Panc1 (cell line): ENCODE measurements at regions not wholly inside any gene's neighbourhood (a gene's known extent, or its start where the extent isn't known, plus 50 kb on each side); places are given as distances from the start of the nearest gene placed in this dataset.

Source experiments
- ATAC-seq: fragments of 200-7000 bp; cut with Tn5 transposase; 2 replicates; pipeline ENCODE4 v1.9.1; 2020; ENCODE audit warnings: mild to moderate bottlenecking, moderate library complexity
- BruUV-seq: library from RNA; stranded (reverse); fragments of 400-500 nt; replicated peaks from 2 replicates; lab custom pipeline; 2021; lab: Mats Ljungman, UMichigan
- CTCF ChIA-PET: fragments of 300-600 bp; sonication (Branson Sonifier 250); formaldehyde crosslinking; loops from one replicate; lab custom pipeline; 2022; ENCODE audit warnings: antibody characterized with exemption; lab: Charles Lee
- POLR2A ChIA-PET: fragments of 300-600 bp; sonication (Branson Sonifier 250); formaldehyde crosslinking; loops from one replicate; lab custom pipeline; 2022; ENCODE audit warnings: antibody characterized with exemption; lab: Charles Lee
- DNase-seq: peaks from one replicate; pipeline ENCODE4 v3.0.0-alpha.2; 2010; ENCODE audit warnings: low read depth, low spot score
- H3K27ac ChIP-seq: 2 replicates; pipeline ENCODE4 v1.5.1; 2011; ENCODE audit warnings: mild to moderate bottlenecking, low read length, inconsistent platforms
- H3K27me3 ChIP-seq: fragments of 200-500 bp; sonication (Bioruptor generic); 2 replicates; pipeline ENCODE4 v1.6.0; 2014; ENCODE audit warnings: low read length, inconsistent platforms; ENCODE audit not compliant: control insufficient read depth, insufficient read depth
- H3K36me3 ChIP-seq: fragments of 200-500 bp; sonication (Bioruptor generic); 2 replicates; pipeline ENCODE4 v1.5.1; 2014; ENCODE audit warnings: inconsistent platforms, mild to moderate bottlenecking, low read length, moderate library complexity; ENCODE audit not compliant: control insufficient read depth, insufficient read depth
- H3K4me1 ChIP-seq: 2 replicates; pipeline ENCODE4 v1.5.1; 2011; ENCODE audit warnings: inconsistent platforms, mild to moderate bottlenecking, low read length, moderate library complexity; ENCODE audit not compliant: control insufficient read depth, insufficient read depth
- H3K4me3 ChIP-seq, 2 experiments: 2 replicates each; pipeline ENCODE4 v1.5.1; 2011 to 2012; ENCODE audit warnings: low read depth in 2 of 2, low read length in 2 of 2, mild to moderate bottlenecking in 2 of 2, inconsistent platforms in 1 of 2, moderate library complexity in 1 of 2
- H3K9me3 ChIP-seq: fragments of 200-500 bp; sonication (Bioruptor generic); 2 replicates; pipeline ENCODE4 v1.5.1; 2014; ENCODE audit warnings: low read depth, mild to moderate bottlenecking, inconsistent platforms, low read length, moderate library complexity; ENCODE audit not compliant: control insufficient read depth, insufficient read depth
- CTCF ChIP-seq: fragments of 450-650 bp; IDR thresholded peaks from 2 replicates; pipeline ENCODE4 v1.5.1; 2017; ENCODE audit warnings: mild to moderate bottlenecking
- POLR2AphosphoS5 ChIP-seq: IDR thresholded peaks from 2 replicates; pipeline ENCODE4 v1.6.1; 2012; ENCODE audit warnings: mild to moderate bottlenecking, low read depth, low read length, moderate library complexity
- REST ChIP-seq, 2 experiments: IDR thresholded peaks; 2 replicates each; pipeline ENCODE4 v1.6.1; 2011 to 2012; ENCODE audit warnings: low read depth in 2 of 2, control low read depth in 1 of 2, low read length in 1 of 2, mild to moderate bottlenecking in 1 of 2, moderate library complexity in 1 of 2; ENCODE audit not compliant: insufficient read depth in 1 of 2
- SIN3A ChIP-seq: IDR thresholded peaks from 2 replicates; pipeline ENCODE4 v1.6.1; 2012; ENCODE audit warnings: low read depth, mild to moderate bottlenecking, low read length, moderate library complexity, borderline replicate concordance; ENCODE audit not compliant: insufficient read depth
- TCF7L2 ChIP-seq: IDR thresholded peaks from 2 replicates; pipeline ENCODE4 v1.6.1; 2011; ENCODE audit warnings: mild to moderate bottlenecking, low read depth, low read length, inconsistent platforms
- in situ Hi-C: cut with HindIII; loops from 2 replicates; pipeline ENCODE4 v1.10.0; 2016; ENCODE audit warnings: low sequenced_read_pairs, low pct_unique_long_range_greater_than_20kb
- intact Hi-C: fragments of 100-400 bp; cut with micrococcal nuclease; formaldehyde crosslinking; loops from one replicate; pipeline ENCODE4 v1.10.0; 2022; ENCODE audit not compliant: unreplicated experiment

- no peak for ATAC-seq
- Histone ChIP-seq H3K4me3 (no peak overlapping the region), H3K9me3 (no peaks in the 10 kb centered on the region), H3K36me3 (no peaks in the 10 kb centered on the region), H3K27me3 (peaks cover 4% of the 10 kb centered on the region; the same call in 1 of the 2 replicates), H3K4me1 (no peaks in the 10 kb centered on the region), H3K27ac (no peak overlapping the region)
- ChIA-PET POLR2A (no interaction called here), CTCF (no interaction called here)
- DNase-seq: no peak
- no TSS peak for BruUV-seq
- TF ChIP-seq TCF7L2 (no peak), SIN3A (no peak), CTCF (no peak), POLR2AphosphoS5 (no peak), REST (IDR thresholded peaks at IDR 0.05; ENCODE audit: insufficient read depth in 1 of 2, low read depth in 2 of 2, low read length in 1 of 2) (no peak)
- intact Hi-C loops: no loop called here
- in situ Hi-C loops: no loop called here
Observed at GRCh38 chr5:56761151-56761885, 54.0 kb upstream of the MAP3K1 start.

- intact Hi-C loops: no loop called here
- TF ChIP-seq CTCF (no peak), POLR2AphosphoS5 (no peak), TCF7L2 (no peak), SIN3A (no peak), REST (IDR thresholded peaks at IDR 0.05; ENCODE audit: insufficient read depth in 1 of 2, low read depth in 2 of 2, low read length in 1 of 2) (no peak)
- Histone ChIP-seq H3K4me3 (no peak overlapping the region), H3K9me3 (no peaks in the 10 kb centered on the region), H3K27ac (no peak overlapping the region), H3K4me1 (no peaks in the 10 kb centered on the region), H3K36me3 (no peaks in the 10 kb centered on the region), H3K27me3 (peaks cover 4% of the 10 kb centered on the region; the same call in 1 of the 2 replicates)
- in situ Hi-C loops: no loop called here
- ATAC-seq (no peak), DNase-seq (no peak)
- CTCF ChIA-PET: no interaction called here
- BruUV-seq: no TSS peak
- POLR2A ChIA-PET: no interaction called here
Observed at GRCh38 chr5:56760723-56761122, 54.6 kb upstream of the MAP3K1 start.
